Gastrocnemius medialis (tissue), 4 donors: ENCODE measurements at regions not wholly inside any gene's neighbourhood (a gene's known extent, or its start where the extent isn't known, plus 50 kb on each side); places are given as distances from the start of the nearest gene placed in this dataset.

Source experiments
- CTCF ChIP-seq, 5 experiments: fragments of 450-650 bp in 3 of 5; fragments of 200-600 bp in 2 of 5; sonication (generic) in 2 of 5; IDR thresholded peaks in 4 of 5; conservative IDR thresholded peaks in 1 of 5; 1 replicate in 4 of 5; 2 replicates in 1 of 5; pipeline ENCODE4 v1.5.1; 2016 to 2019; ENCODE audit warnings: antibody characterized with exemption in 5 of 5, mild to moderate bottlenecking in 3 of 5, moderate library complexity in 3 of 5
- POLR2A ChIP-seq, 2 donors: fragments of 450-650 bp; IDR thresholded peaks; one replicate each; pipeline ENCODE4 v1.6.1; 2017; ENCODE audit warnings: antibody characterized with exemption in 2 of 2, mild to moderate bottlenecking in 2 of 2, moderate library complexity in 2 of 2

- no peak for TF ChIP-seq CTCF (IDR thresholded peaks at IDR 0.05 in 4 of 5, conservative IDR thresholded peaks at IDR 0.05 in 1 of 5)
- no peak for TF ChIP-seq POLR2A (IDR thresholded peaks at IDR 0.05)
These were observed 191.5 kb downstream of the HS3ST3A1 start for GRCh38 chr17:13410214-13410613.
